Epithelial cell of esophagus (primary cell): ENCODE measurements at regions not wholly inside any gene's neighbourhood (a gene's known extent, or its start where the extent isn't known, plus 50 kb on each side); places are given as distances from the start of the nearest gene placed in this dataset.

Source experiments
- DNase-seq: peaks from one replicate; pipeline ENCODE4 v3.0.0; 2010; ENCODE audit warnings: low read depth
- H3K4me3 ChIP-seq: 2 replicates; pipeline ENCODE4 v1.5.1; 2011; ENCODE audit warnings: mild to moderate bottlenecking, low read length, control low read depth
- TF ChIP-seq, protein P1 (sequence below): IDR thresholded peaks from 2 replicates; pipeline ENCODE4 v1.5.1; 2011; ENCODE audit warnings: low read depth, mild to moderate bottlenecking, low read length, control low read depth, inconsistent platforms; ENCODE audit not compliant: insufficient read depth; ENCODE audit errors: missing control alignments

DNA sequence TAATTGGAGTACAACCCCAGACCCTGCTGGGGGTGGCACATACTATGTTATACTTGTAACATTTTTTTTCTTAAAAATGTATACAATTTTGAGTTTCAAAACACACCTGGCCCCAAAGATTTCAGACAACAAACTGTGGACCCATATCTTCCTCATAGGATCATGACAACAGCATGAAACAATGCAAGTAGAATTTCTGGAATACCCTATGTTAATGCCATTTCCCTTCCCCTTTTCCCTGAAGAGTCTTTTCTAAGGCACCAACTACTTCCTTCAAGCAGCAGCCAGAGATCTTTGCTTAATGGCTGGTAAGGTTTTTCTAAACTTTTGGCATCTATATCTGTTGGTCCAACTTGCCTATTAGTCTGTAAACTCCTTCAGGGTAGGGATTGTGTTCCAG, 99.9 kb upstream of the SERBP1 start:
- no peak overlapping the region for H3K4me3 ChIP-seq
- TF ChIP-seq, protein P1, sequence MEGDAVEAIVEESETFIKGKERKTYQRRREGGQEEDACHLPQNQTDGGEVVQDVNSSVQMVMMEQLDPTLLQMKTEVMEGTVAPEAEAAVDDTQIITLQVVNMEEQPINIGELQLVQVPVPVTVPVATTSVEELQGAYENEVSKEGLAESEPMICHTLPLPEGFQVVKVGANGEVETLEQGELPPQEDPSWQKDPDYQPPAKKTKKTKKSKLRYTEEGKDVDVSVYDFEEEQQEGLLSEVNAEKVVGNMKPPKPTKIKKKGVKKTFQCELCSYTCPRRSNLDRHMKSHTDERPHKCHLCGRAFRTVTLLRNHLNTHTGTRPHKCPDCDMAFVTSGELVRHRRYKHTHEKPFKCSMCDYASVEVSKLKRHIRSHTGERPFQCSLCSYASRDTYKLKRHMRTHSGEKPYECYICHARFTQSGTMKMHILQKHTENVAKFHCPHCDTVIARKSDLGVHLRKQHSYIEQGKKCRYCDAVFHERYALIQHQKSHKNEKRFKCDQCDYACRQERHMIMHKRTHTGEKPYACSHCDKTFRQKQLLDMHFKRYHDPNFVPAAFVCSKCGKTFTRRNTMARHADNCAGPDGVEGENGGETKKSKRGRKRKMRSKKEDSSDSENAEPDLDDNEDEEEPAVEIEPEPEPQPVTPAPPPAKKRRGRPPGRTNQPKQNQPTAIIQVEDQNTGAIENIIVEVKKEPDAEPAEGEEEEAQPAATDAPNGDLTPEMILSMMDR = no peak
- peak; percentile 51 for DNase-seq

DNA sequence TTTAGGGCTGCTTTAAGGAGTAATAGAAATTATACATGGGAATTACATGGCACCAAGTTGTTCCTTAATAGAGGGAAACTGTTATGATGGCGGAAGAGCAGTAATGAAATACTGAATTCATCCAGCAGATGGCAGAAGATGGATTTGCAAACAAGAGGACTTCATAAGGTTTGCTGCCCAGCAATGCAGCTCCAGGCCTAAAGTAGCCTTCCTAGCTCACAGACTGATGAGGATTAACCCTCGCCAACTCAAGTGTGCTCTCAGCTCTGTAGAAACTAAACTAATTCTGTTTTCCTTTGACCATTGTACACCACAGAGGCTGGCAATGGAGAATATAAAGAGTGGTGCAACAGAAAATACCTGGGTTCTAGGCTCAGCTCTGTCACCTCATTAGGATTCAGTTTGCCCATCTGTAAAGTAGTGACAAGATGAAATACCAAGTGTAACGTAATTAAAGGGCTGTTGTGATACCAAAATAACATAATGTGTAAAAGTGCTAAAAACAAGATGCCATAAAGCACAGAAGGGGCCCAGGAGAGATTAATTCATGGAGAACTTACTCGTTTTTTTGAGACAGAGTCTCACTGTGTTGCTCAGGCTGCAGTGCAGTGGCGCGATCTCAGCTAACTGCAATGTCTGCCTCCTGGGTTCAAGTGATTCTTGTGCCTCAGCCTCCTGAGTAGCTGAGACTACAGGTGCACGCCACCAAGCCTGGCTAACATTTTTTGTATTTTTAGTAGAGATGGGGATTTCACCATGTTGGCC, 102.4 kb upstream of the SERBP1 start:
- DNase-seq = peak; percentile 91
- TF ChIP-seq, protein P1 = peak; percentile 74
- no peak overlapping the region for H3K4me3 ChIP-seq

DNA sequence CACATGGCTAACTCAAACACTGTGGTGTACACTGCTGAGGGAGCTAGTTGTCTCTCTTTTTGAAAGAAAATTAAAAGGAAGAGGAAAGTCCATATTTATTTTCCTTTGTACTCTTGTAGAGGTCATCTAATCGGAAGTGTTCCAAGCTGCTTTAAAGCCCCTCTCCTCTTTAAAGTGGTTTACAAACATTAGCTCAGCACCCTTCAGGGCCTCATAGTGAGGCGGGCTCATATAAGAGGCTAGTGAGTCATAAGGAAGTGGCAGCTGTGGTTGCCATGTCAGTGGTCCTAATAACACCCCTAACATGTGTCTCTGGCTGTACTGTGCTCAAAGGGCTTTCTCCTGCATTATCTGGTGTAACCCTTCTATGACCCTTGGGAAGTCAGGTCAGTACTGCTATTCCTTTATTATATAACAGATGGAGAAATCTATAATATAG, 104.4 kb upstream of the SERBP1 start:
- TF ChIP-seq, protein P1 = no peak
- no peak overlapping the region for H3K4me3 ChIP-seq
- DNase-seq = peak; percentile 53

DNA sequence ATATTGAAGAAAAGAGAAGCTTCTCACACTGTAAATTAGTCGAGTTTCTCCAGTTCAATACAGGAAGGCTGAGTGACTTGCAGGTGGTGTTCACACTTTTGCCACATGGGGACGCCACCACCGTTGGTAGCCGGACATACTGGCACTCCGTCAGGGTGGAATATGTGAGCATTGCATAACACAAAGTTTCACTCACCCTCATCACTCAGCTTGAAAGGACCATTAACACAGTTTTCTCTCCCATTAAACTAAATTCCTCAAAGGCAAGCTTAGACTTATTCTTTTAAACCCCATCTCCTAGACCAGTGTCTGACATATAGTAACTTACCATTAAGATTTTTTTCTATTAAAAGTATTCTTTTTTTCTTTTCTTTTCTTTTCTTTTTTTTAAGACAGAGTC, 105.3 kb upstream of the SERBP1 start:
- peak; percentile 95 for DNase-seq
- no peak overlapping the region for H3K4me3 ChIP-seq
- TF ChIP-seq, protein P1 = peak; percentile 100

DNA sequence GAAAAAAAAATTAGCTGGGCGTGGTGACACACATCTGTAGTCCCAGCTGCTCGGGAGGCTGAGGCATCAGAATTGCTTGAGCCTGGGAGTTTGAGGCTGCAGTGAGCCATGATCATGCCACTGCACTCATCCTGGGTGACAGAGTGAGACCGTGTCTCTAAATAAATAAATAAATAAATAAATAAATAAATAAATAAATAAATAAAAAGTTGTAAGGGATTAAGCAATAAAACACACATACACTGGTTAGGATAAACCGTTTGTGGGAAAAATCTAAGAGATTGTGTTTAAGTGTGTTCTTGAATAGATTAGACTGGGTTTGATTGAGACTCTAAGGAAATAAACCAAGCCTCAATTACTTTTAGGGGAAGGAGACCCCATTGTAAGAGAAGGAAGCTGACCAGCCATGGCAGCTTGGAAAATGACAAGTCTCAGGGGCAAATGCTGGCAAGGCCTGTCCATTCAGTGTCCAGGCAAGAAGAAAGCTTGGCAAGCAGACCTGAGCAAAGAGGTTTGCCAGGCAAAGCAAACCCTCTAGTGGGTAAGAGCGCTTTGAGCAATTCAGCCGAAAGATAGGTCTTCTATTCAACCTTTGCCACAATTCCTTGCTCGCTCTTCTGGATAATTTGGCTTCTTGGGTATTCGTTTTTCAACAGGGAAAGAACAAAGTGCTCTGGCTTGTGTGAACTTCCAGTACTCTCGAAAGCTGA, 106.9 kb upstream of the SERBP1 start:
- DNase-seq = no peak
- no peak overlapping the region for H3K4me3 ChIP-seq
- TF ChIP-seq, protein P1 = no peak

DNA sequence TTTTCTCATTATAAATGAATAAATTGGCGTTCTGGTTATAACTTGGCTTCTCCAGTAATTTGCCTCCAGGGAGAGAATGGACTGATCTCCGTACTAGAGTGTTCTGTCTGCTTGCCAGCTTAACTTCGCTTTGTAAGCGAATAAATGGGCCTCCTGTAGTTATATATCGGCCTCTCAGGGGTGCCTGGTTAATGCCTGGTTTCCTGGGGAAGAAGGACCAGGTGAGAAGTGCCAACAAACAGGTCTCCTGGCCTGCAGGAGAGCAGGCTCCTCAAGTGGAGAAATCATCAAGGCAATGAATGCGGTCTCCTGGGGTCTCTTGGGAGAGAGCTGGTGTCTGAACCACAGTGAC, 107.4 kb upstream of the SERBP1 start:
- no peak overlapping the region for H3K4me3 ChIP-seq
- DNase-seq = no peak
- TF ChIP-seq, protein P1 = no peak
